Astrocyte (in vitro differentiated cells and primary cell): ENCODE measurements at regions not wholly inside any gene's neighbourhood (a gene's known extent, or its start where the extent isn't known, plus 50 kb on each side); places are given as distances from the start of the nearest gene placed in this dataset.

Source experiments
- DNase-seq: peaks from one replicate; pipeline ENCODE4 v3.0.0-alpha.2; 2010; ENCODE audit warnings: low read depth
- FAIRE-seq: peaks from 2 replicates; lab custom pipeline; 2011; peaks lifted over from hg19 to GRCh38; lab: Jason Lieb, UNC
- H2AFZ ChIP-seq: 2 replicates; pipeline ENCODE4 v1.6.0; 2012; ENCODE audit warnings: low read depth, low read length, inconsistent platforms
- H3K27ac ChIP-seq: 2 replicates; pipeline ENCODE4 v1.5.1; 2011; ENCODE audit warnings: low read depth, low read length, inconsistent platforms
- H3K27me3 ChIP-seq: 2 replicates; pipeline ENCODE4 v1.6.0; 2011; ENCODE audit warnings: low read length, inconsistent platforms; ENCODE audit not compliant: insufficient read depth
- H3K36me3 ChIP-seq: 2 replicates; pipeline ENCODE4 v1.5.1; 2011; ENCODE audit warnings: low read length, inconsistent platforms; ENCODE audit not compliant: insufficient read depth
- H3K4me1 ChIP-seq: 2 replicates; pipeline ENCODE4 v1.5.1; 2011; ENCODE audit warnings: low read length, inconsistent platforms; ENCODE audit not compliant: insufficient read depth
- H3K4me2 ChIP-seq: 2 replicates; pipeline ENCODE4 v1.6.0; 2012; ENCODE audit warnings: low read length, inconsistent platforms
- H3K4me3 ChIP-seq: 2 replicates; pipeline ENCODE4 v1.5.1; 2011; ENCODE audit warnings: low read depth, mild to moderate bottlenecking, low read length, inconsistent platforms; ENCODE audit not compliant: insufficient read depth
- H3K79me2 ChIP-seq: 2 replicates; pipeline ENCODE4 v1.6.0; 2012; ENCODE audit warnings: mild to moderate bottlenecking, low read length, inconsistent platforms; ENCODE audit not compliant: insufficient read depth
- H3K9ac ChIP-seq: 2 replicates; pipeline ENCODE4 v1.6.0; 2012; ENCODE audit warnings: mild to moderate bottlenecking, low read length, inconsistent platforms
- H3K9me3 ChIP-seq: 2 replicates; pipeline ENCODE4 v1.5.1; 2012; ENCODE audit warnings: low read depth, mild to moderate bottlenecking, low read length, inconsistent platforms; ENCODE audit not compliant: insufficient read depth
- H4K20me1 ChIP-seq: 2 replicates; pipeline ENCODE4 v1.6.0; 2012; ENCODE audit warnings: low read length, inconsistent platforms; ENCODE audit not compliant: insufficient read depth
- H3K27ac Mint-ChIP-seq: one replicate; pipeline ENCODE4 v1.8.0; 2021; ENCODE audit warnings: mild to moderate bottlenecking, mixed read lengths; ENCODE audit not compliant: unreplicated experiment
- H3K27me3 Mint-ChIP-seq: one replicate; pipeline ENCODE4 v1.8.0; 2021; ENCODE audit warnings: low read depth, mixed read lengths; ENCODE audit not compliant: unreplicated experiment
- H3K36me3 Mint-ChIP-seq: one replicate; pipeline ENCODE4 v1.8.0; 2021; ENCODE audit warnings: low read depth, mixed read lengths; ENCODE audit not compliant: unreplicated experiment
- H3K4me1 Mint-ChIP-seq: one replicate; pipeline ENCODE4 v1.8.0; 2021; ENCODE audit warnings: low read depth, mixed read lengths; ENCODE audit not compliant: unreplicated experiment
- H3K4me3 Mint-ChIP-seq: one replicate; pipeline ENCODE4 v1.8.0; 2021; ENCODE audit warnings: mild to moderate bottlenecking, moderate library complexity, mixed read lengths; ENCODE audit not compliant: unreplicated experiment
- H3K9me3 Mint-ChIP-seq: one replicate; pipeline ENCODE4 v1.8.0; 2021; ENCODE audit warnings: mild to moderate bottlenecking, mixed read lengths; ENCODE audit not compliant: unreplicated experiment
- CTCF ChIP-seq: IDR thresholded peaks from 2 replicates; pipeline ENCODE4 v1.5.1; 2011; ENCODE audit warnings: low read depth, mild to moderate bottlenecking, inconsistent platforms, low read length, moderate library complexity; ENCODE audit not compliant: insufficient read depth
- EZH2 ChIP-seq: IDR thresholded peaks from 2 replicates; pipeline ENCODE4 v1.6.1; 2012; ENCODE audit warnings: mild to moderate bottlenecking, low read length, inconsistent platforms; ENCODE audit not compliant: insufficient read depth

- H3K79me2 ChIP-seq, result no peaks in the 10 kb centered on the region
- H3K27ac Mint-ChIP-seq, result no peak overlapping the region
- H3K9ac ChIP-seq, result no peak overlapping the region
- H3K4me2 ChIP-seq, result no peak overlapping the region
- no peak for FAIRE-seq
- H3K27ac ChIP-seq, result no peak overlapping the region
- no peaks in the 10 kb centered on the region for H3K27me3 Mint-ChIP-seq
- no peak overlapping the region for H3K4me3 ChIP-seq
- H3K4me1 ChIP-seq, result no peaks in the 10 kb centered on the region
- H3K36me3 ChIP-seq, result no peaks in the 10 kb centered on the region
- TF ChIP-seq CTCF (no peak), EZH2 (no peak)
- DNase-seq, result no peak
- H3K27me3 ChIP-seq, result no peaks in the 10 kb centered on the region
- H2AFZ ChIP-seq, result no peak overlapping the region
- H3K4me1 Mint-ChIP-seq, result peaks cover 17% of the 10 kb centered on the region
- H3K36me3 Mint-ChIP-seq, result no peaks in the 10 kb centered on the region
- no peaks in the 10 kb centered on the region for H4K20me1 ChIP-seq
- no peaks in the 10 kb centered on the region for H3K9me3 Mint-ChIP-seq
- H3K9me3 ChIP-seq, result no peaks in the 10 kb centered on the region
- H3K4me3 Mint-ChIP-seq, result no peak overlapping the region
Observed at GRCh38 chr12:75887979-75888378, 143.6 kb downstream of the PHLDA1 start.

- no peaks in the 10 kb centered on the region for H3K27me3 ChIP-seq
- H3K27ac ChIP-seq, result no peak overlapping the region
- H3K4me1 ChIP-seq, result no peaks in the 10 kb centered on the region
- no peaks in the 10 kb centered on the region for H4K20me1 ChIP-seq
- H3K4me1 Mint-ChIP-seq, result peaks cover 8% of the 10 kb centered on the region
- H2AFZ ChIP-seq, result no peak overlapping the region
- H3K27ac Mint-ChIP-seq, result no peak overlapping the region
- DNase-seq (no peak), FAIRE-seq (no peak)
- no peaks in the 10 kb centered on the region for H3K9me3 ChIP-seq
- no peak overlapping the region for H3K4me2 ChIP-seq
- no peak overlapping the region for H3K4me3 Mint-ChIP-seq
- H3K9ac ChIP-seq, result no peak overlapping the region
- TF ChIP-seq CTCF, result no peak
- no peak for TF ChIP-seq EZH2
- no peaks in the 10 kb centered on the region for H3K9me3 Mint-ChIP-seq
- H3K4me3 ChIP-seq, result no peak overlapping the region
- no peaks in the 10 kb centered on the region for H3K36me3 Mint-ChIP-seq
- H3K79me2 ChIP-seq, result no peaks in the 10 kb centered on the region
- H3K27me3 Mint-ChIP-seq, result no peaks in the 10 kb centered on the region
- no peaks in the 10 kb centered on the region for H3K36me3 ChIP-seq
Observed at GRCh38 chr12:75884465-75884985, 147.1 kb downstream of the PHLDA1 start.

GRCh38 chr12:75883241-75883640 is 148.3 kb downstream of the PHLDA1 start:
- no peak for DNase-seq
- TF ChIP-seq CTCF (no peak), EZH2 (no peak)
- no peak for FAIRE-seq
- H3K27me3 ChIP-seq, result no peaks in the 10 kb centered on the region
- Mint-ChIP-seq H3K4me3 (no peak overlapping the region), H3K4me1 (peaks cover 4% of the 10 kb centered on the region), H3K36me3 (no peaks in the 10 kb centered on the region), H3K9me3 (no peaks in the 10 kb centered on the region), H3K27ac (peak overlapping the region; percentile 10), H3K27me3 (no peaks in the 10 kb centered on the region)
- H2AFZ ChIP-seq, result no peak overlapping the region
- H3K27ac ChIP-seq, result no peak overlapping the region
- H4K20me1 ChIP-seq, result no peaks in the 10 kb centered on the region
- no peak overlapping the region for H3K4me3 ChIP-seq
- no peaks in the 10 kb centered on the region for H3K79me2 ChIP-seq
- H3K4me1 ChIP-seq, result no peaks in the 10 kb centered on the region
- no peaks in the 10 kb centered on the region for H3K9me3 ChIP-seq
- no peak overlapping the region for H3K9ac ChIP-seq
- no peaks in the 10 kb centered on the region for H3K36me3 ChIP-seq
- H3K4me2 ChIP-seq, result no peak overlapping the region
